Thyroid gland (tissue), 4 donors: ENCODE measurements at regions not wholly inside any gene's neighbourhood (a gene's known extent, or its start where the extent isn't known, plus 50 kb on each side); places are given as distances from the start of the nearest gene placed in this dataset.

Experiments
- CTCF ChIP-seq, 6 experiments: fragments of 200-600 bp in 3 of 6; fragments of 450-650 bp in 3 of 6; sonication (generic) in 3 of 6; IDR thresholded peaks; one replicate each; pipeline ENCODE4 v1.5.1; 2016 to 2019; ENCODE audit warnings: antibody characterized with exemption in 6 of 6, mild to moderate bottlenecking in 2 of 6, inconsistent platforms in 1 of 6, moderate library complexity in 1 of 6
- POLR2A ChIP-seq, 2 donors: fragments of 450-650 bp; IDR thresholded peaks; one replicate each; pipeline ENCODE4 v1.6.1; 2017; ENCODE audit warnings: antibody characterized with exemption in 2 of 2, mild to moderate bottlenecking in 2 of 2, moderate library complexity in 1 of 2

DNA sequence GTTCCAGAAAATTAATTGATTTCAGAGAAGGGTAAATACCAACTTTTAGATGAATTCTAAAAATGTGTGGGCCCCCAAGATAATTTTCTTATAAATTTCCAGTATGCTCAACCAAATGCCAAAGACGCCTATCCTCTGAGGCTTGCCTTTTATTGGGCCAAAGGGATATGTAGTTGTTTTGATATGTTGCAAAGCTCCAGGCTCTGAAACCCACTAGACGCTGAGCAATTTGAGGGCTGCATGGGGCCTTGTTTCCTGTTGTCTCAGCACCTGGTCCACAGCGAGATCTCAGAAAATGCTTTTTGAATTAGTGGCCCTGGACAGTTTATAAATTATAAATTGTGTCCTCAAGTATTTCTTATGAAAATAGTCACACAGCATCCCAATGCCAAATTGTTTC is 397.2 kb downstream of the SAMD5 start:
- TF ChIP-seq CTCF (IDR thresholded peaks at IDR 0.05): no peak
- TF ChIP-seq POLR2A (IDR thresholded peaks at IDR 0.05): no peak
